ENCODE measurements at regions not wholly inside any gene's neighbourhood (a gene's known extent, or its start where the extent isn't known, plus 50 kb on each side); places are given as distances from the start of the nearest gene placed in this dataset.

DNA sequence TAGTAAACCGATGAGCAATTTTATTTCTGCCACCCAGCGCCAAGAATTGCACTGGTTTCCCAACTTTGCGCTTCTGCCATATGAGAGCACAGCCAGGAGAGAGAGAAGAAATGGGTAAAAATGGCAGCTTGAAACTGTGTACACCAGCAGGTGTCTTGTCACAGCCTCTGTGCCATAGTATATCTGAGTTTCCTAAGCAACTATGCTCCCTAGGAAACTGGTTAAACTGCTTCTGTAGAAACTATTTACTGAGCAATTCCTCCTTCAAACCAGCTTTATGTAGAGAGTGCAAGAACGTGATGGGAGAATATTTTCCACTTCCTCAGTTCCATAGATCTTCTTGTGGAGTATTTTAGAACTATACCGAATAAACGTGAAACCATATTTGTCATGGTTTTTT, 1361.3 kb downstream of the PCDH9 start:
- no peak for DNase-seq

DNA sequence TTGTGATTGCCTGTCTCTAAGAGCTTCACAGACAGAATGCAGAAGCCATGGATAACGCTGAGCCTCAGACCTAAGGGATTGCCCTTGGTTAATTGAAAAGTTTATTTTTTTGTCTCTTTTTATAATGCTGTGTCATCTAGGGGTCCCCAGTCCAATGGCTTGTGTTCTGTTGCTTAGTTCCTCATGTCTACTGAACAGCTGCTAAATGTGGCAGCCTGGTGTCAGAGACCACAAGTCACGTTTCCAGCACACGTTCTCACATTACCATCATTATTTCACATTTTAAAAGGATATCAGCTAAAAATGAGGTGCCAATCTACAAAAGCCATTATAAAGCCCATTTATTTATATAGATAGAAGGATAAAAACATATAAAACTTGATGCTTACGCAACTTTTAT, 1362.0 kb downstream of the PCDH9 start:
- no peak for DNase-seq

GRCh38 chr13:65866138-65866537, 1364.0 kb downstream of the PCDH9 start:
- no peak for DNase-seq

DNA sequence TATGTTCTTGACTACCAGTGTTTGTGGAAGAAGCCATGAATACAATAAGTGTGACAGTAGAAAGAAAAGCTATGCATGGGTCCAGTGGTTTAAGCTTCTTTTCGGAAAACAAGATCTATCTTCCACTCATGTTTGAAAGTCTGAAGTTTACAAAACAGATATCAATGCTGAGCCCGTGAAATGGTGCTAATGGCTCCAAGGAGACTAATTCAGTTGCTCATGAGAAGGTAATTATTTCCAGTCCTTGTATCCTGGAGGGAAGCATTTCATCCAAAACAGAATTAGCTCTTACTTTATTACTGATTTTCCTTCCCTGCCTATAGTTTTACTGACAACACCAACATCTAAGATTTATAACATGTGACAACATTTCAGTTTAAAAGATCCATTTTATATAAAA, 1364.9 kb downstream of the PCDH9 start:
- DNase-seq: no peak

DNA sequence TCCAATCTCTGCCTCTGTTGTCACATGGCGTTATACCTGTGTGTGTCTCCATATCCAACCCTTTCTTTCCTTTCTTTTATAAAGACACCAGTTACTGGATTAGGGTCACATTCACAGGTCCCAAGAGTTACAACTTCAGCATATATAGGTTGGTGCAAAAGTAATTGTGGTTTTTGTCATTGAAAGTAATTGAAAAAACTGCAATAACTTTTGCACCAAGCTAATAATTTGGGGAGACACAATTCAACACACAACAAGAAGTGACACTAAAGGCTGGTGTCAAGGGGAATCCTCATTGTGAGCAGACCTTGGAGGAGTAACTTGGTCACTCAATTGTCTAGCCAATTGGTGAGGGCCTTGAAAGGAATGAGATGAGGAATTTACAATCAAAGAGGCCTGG, 1366.1 kb downstream of the PCDH9 start:
- no peak for DNase-seq

DNA sequence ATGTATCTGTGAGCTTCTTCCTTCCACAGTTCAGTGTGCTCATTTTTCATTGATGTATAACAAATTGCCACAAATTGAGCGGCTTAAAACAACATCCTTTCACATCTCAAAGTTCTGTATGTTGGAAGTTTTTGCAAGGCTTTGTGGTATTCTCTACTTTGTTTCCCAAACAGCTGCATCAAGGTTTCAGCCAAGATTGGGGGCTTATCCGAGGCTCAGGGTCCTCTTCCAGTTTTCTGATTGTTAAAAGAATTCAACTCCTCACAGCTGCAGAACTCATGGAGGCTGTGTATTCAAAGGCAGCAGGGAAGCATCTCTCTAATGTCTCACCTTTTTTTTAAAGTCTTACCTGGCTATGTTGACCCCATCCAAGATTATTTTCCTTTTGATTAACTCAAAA, 1369.8 kb downstream of the PCDH9 start:
- no peak for DNase-seq

DNA sequence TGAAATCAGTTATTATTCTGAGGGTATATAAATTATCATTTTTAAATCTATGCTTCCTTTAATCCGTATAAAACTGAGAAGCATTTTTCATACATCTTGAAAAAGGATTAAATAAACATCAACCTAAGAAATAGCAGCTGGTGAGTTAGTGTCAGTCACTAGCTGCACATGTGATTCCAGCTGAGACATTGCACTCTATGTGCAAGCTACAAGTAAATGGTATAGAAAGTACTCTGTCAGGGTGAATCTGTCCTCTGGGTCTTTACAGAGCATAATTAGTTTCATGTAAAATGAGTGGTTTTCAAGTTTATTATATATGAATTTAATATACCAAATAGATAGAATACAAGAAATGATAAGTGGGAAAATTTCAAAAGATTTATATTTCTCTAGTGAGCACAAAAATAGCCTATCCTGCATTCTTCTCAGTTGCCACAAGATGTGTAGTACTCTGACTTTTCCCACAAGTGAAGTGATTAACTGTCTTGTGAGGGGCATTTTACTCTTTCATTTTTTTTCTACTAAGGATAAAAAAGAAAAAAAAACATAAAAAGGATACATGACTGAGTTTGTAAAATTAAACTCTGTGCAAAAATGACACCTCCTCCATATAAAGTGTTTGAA, 1372.1 kb downstream of the PCDH9 start:
- DNase-seq: no peak

GRCh38 chr13:65856431-65856830, 1373.7 kb downstream of the PCDH9 start:
- DNase-seq: no peak

DNA sequence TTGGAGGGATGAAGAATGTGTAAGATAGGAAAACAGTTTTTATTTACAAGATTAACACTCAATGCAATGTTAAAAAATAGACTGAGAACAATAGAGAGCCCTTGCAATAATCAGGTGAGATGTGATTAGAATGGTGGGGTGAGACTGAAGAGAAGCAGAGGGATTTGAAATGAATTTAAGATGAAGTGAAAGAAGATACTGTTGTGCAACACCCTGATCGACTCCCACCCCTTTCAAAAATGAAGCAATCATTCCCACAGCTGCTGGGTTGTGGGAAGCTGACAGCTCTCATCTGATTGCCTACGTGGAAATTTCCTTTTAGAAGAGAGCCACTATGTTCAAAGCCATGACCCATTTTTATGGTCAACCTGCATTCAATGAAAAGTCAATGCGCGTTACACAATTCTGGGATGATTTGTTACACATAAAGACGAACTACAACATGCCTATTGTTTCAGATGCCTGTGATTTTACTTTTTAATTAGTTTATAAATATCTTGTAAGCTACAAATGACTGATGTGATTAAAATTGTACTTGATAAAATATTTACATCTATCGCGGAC, 1374.8 kb downstream of the PCDH9 start:
- no peak for DNase-seq

GRCh38 chr13:65854431-65854830, 1375.7 kb downstream of the PCDH9 start:
- DNase-seq: no peak

DNA sequence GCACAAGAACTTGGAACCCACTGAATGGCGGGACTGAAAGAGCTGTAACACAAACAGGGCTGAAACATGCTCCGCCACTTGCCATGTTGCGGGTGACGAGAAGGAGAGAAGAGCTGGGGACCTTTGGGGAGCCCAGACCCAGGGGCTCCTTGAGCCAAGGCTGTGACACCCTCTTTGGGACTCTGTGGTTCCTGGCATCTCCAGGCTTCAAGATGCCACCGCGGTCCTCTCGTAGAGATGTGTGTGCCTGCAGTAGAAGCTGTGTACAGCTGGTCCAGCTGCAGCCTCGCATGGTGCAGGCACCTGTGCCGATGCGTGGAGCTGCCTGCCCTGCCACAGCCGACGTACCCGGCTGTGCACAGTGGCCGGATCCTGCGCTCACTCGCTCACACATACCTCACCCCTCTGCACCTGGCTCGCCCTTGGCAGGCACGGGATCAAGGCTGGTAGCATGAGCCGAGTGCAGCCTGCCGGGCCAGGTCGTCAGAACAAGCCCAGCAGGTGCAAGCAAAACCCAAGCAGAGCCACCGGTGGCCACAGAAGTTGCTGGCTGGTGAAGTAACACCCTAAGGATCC, 1385.8 kb downstream of the PCDH9 start:
- no peak for DNase-seq

DNA sequence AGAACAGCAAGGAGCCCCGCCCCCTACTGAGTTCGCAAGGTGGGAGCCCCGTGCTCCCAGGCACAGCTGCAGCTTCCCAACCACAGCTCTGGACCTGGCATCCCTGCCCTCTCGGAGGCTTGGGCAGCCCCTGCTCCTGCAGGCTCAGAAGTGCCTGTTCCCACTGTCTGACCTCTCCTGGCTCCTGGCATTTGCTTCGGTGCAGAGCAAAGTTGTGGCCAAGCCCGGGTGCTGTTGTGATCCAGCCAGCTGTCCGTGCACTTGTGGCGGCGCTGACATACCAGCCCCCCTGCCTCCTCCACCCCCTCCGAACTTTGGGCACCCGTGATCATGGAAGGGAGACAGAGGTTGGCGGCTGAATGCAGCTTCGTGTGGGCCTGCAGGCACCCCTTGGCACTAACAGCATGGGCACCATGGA, 1386.8 kb downstream of the PCDH9 start:
- DNase-seq: no peak

DNA sequence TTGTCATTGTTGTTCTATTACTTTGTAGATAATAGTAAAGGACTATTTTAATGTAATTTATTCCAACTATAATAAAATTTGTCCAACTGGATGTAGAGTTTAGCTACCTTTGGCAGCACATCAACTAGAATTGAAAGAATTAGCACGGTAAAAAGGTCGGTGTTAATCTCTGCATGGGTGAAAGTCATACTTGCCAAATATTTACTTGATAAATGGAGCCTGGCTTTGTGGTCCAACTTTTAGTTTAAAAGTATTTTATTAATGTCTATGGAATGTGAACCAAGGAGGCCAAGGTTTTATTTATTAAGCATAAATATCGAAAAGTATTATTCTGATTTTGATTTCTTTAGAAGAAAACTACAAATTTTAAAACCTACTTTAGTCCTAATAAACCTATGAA, 1389.0 kb downstream of the PCDH9 start:
- no peak for DNase-seq

DNA sequence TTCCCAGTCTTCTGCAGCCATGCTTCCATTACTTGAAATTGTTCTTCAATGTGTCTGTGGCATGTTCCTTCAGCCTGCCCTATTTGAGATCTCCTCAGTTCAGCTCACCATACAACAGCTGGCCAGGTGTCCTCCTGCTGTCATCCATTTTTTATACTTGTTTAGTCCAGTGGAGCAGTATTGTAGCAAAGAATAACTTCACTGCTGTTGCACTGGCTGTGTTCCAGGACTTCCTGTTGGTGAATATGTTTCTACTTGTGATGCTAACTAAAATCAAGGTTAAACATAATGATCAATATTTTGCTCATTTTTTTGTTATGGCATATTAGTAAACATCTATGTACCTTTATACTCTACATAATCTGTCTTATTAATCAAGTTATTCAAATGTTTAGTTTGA, 1394.1 kb downstream of the PCDH9 start:
- no peak for DNase-seq

GRCh38 chr13:65834897-65835296, 1395.2 kb downstream of the PCDH9 start:
- DNase-seq: no peak

GRCh38 chr13:65830411-65831205, 1399.5 kb downstream of the PCDH9 start:
- no peak for DNase-seq

DNA sequence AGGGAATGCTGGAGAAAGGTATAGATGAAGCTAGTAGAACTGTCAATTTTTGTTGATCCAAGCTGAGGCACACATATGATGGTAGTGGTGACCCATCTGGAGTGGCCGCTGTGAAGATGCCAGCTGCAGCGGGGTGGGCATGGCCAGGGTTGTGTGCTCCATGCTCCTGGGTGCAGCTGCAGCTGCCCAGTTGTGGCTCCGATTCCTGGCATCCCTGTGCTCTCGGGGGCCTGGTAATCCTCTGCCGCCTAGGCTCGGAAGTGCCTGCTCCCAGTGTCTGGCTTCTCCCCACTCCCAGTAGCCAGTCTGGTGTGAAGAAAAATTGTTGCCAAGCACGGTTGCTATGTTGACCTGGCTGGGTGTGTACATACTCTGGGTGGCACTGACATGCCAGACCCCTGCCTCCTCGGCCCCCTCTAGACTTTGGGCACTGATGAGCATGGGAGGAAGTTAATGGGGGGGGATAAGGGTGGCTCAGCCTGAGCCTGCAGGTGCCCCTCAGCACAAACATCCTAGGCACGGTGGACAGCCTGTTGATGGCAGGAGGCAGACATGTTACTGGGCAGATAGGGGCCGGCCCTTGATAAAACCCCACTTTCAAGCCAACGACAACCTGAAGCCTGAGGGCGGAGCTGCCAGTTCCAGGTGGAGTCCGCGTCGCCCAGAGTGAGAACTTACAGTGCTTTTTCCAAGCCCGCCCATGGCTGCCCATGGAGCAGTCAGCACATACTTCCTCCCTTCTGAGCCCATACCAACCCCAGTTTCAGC, 1400.7 kb downstream of the PCDH9 start:
- DNase-seq: no peak

GRCh38 chr13:65826657-65827056, 1403.5 kb downstream of the PCDH9 start:
- no peak for DNase-seq

DNA sequence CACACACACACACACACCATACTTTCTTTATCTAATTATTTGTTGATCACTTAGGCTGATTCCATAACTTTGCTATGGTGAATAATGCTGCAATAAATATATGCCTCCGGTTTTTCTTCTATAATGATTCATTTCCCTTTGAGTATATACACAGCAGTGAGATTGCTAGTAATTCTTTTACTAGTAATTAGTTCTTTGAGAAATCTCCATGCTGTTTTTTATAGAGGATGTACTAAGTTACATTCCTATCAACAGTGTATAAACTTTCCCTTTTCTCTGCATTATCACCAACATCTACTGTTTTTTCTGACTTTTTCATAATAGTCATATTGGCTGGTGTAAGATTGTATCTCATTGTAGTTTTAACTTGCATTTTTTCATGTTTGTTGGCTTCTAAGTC, 1405.1 kb downstream of the PCDH9 start:
- no peak for DNase-seq

- no peak for DNase-seq
Measured at GRCh38 chr13:65808061-65808460, 1422.1 kb downstream of the PCDH9 start.

DNA sequence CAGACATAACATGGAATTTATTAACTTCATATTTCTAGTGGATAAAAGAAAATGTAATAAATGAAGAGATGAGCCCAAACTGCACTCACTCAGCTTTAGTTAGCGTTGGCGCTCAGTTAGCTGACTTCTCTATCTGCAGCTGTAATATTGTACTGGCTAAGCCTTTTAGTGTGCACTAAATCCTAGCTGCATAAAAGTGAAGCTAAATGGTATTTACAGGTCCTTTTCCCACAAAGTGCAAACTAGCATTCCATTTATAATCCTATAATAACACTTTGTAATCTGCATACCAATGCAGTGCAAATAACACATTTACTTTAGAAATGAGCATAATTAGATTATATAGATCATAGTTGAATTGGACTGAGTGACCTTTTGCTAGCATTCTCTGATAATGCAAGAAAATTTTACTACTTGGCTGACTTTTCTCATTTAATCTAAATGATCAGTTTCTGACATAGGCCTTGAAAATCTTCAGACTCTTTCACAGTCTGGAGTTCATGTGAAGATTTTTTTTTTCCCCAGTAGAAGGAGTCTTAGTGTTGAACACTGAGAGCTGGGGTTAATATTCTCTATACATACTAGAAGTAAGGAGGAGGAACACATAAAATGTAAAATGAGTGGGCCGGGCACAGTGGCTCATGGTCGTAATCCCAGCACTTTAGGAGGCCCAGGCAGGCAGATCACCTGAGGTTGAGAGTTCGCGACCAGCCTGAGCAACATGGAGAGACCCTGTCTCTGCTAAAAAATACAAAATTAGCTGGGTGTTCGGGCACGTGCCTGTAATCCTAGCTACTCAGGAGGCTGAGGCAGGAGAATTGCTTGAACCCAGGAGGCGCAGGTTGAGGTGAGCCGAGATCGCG, 1426.4 kb downstream of the PCDH9 start:
- DNase-seq: no peak

DNA sequence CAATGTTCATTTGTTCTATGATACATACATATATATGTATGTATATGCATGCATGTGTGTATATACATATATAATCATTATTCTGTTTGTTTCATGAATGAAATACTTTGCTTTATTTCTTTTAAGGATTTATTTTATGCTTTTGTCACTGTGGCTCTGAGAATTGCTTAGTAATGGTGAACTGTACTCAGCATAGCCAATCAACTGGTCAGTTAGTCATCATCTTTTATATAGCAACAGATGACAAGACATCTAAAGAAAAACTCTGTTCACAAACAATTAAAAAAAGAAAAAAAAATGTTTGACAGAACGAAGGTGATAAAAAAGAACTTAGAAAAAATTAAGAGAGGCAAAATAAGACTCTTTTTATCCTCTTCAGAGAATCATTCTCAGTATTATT, 1440.3 kb downstream of the PCDH9 start:
- no peak for DNase-seq

Measured in stimulated activated CD4-positive, alpha-beta T cell treated with anti-CD3 and anti-CD28 coated beads, Interleukin-15, amount 100 ng/mL, for 24 hours (primary cell).